Thyroid gland (tissue), 4 donors: ENCODE measurements at regions not wholly inside any gene's neighbourhood (a gene's known extent, or its start where the extent isn't known, plus 50 kb on each side); places are given as distances from the start of the nearest gene placed in this dataset.

Experiments
- DNase-seq, 2 donors: peaks; one replicate each; pipeline ENCODE4 v3.0.0-alpha.2; 2019
- H3K27ac ChIP-seq, 3 donors: fragments of 200-600 bp; sonication (generic); 1 replicate in 2 of 3; 2 replicates in 1 of 3; pipeline ENCODE4 v1.5.1; 2016 to 2019; ENCODE audit warnings: mild to moderate bottlenecking in 1 of 3, moderate library complexity in 1 of 3
- H3K27me3 ChIP-seq: fragments of 200-600 bp; sonication (generic); one replicate; pipeline ENCODE4 v1.5.1; 2019
- H3K36me3 ChIP-seq, 2 donors: fragments of 200-600 bp; sonication (generic); one replicate each; pipeline ENCODE4 v1.5.1; 2016 to 2019
- H3K4me1 ChIP-seq, 2 donors: fragments of 200-600 bp; sonication (generic); one replicate each; pipeline ENCODE4 v1.5.1; 2017 to 2019
- H3K4me3 ChIP-seq, 3 donors: fragments of 200-600 bp; sonication (generic); replicated peaks in 1 of 3; 1 replicate in 2 of 3; 2 replicates in 1 of 3; pipeline ENCODE4 v1.5.1; 2016; ENCODE audit warnings: mild to moderate bottlenecking in 1 of 3
- H3K9me3 ChIP-seq: fragments of 200-600 bp; sonication (generic); one replicate; pipeline ENCODE4 v1.5.1; 2017
- POLR2A ChIP-seq, 2 donors: fragments of 450-650 bp; IDR thresholded peaks; one replicate each; pipeline ENCODE4 v1.6.1; 2017; ENCODE audit warnings: antibody characterized with exemption in 2 of 2, mild to moderate bottlenecking in 2 of 2, moderate library complexity in 1 of 2
- WGBS, 2 donors: methylation state at CpG; one replicate each; pipeline ENCODE4 v1.1.5; 2017; 5-methylcytosine and 5-hydroxymethylcytosine counted together
- intact Hi-C: fragments of 100-400 bp; cut with DNase I; formaldehyde crosslinking; loops from one replicate; pipeline ENCODE4 v1.15.1; 2023
- TF ChIP-seq, protein P1 (sequence below), 6 experiments: fragments of 200-600 bp in 3 of 6; fragments of 450-650 bp in 3 of 6; sonication (generic) in 3 of 6; IDR thresholded peaks; one replicate each; pipeline ENCODE4 v1.5.1; 2016 to 2019; ENCODE audit warnings: antibody characterized with exemption in 6 of 6, mild to moderate bottlenecking in 2 of 6, inconsistent platforms in 1 of 6, moderate library complexity in 1 of 6

DNA sequence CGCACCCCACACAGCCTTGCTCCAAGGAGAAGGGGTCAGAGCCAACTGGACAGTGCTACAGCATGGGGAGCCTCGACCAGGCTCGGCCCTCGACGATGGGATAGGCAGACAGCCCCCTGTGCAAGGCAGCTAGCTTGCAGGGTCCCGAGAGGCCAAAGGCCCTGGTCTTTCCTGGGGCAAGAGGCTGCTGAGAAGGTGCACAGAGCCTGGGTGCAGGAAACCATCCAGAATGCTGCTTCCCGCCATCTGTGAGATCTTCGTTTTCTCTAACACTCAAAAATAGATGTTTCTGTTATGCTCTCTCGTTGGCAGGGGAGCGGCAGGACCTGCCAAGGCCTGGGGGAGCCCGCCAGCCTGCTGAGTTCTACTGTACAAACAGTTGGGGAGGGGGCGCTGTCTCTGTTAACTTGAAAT lies 168.0 kb upstream of the RTL1 start:
- no peak for DNase-seq
- Histone ChIP-seq H3K4me3 (no peak overlapping the region), H3K4me1 (no peaks in the 10 kb centered on the region), H3K9me3 (no peaks in the 10 kb centered on the region), H3K27ac (no peak overlapping the region), H3K27me3 (no peaks in the 10 kb centered on the region), H3K36me3 (no peaks in the 10 kb centered on the region)
- intact Hi-C loops = no loop called here
- no peak for TF ChIP-seq POLR2A (IDR thresholded peaks at IDR 0.05)
- TF ChIP-seq, protein P1, sequence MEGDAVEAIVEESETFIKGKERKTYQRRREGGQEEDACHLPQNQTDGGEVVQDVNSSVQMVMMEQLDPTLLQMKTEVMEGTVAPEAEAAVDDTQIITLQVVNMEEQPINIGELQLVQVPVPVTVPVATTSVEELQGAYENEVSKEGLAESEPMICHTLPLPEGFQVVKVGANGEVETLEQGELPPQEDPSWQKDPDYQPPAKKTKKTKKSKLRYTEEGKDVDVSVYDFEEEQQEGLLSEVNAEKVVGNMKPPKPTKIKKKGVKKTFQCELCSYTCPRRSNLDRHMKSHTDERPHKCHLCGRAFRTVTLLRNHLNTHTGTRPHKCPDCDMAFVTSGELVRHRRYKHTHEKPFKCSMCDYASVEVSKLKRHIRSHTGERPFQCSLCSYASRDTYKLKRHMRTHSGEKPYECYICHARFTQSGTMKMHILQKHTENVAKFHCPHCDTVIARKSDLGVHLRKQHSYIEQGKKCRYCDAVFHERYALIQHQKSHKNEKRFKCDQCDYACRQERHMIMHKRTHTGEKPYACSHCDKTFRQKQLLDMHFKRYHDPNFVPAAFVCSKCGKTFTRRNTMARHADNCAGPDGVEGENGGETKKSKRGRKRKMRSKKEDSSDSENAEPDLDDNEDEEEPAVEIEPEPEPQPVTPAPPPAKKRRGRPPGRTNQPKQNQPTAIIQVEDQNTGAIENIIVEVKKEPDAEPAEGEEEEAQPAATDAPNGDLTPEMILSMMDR (IDR thresholded peaks at IDR 0.05) = no peak
- 67 to 81% methylated on average over 6 to 11 of the region's 12 CpGs for WGBS, 2 donors

DNA sequence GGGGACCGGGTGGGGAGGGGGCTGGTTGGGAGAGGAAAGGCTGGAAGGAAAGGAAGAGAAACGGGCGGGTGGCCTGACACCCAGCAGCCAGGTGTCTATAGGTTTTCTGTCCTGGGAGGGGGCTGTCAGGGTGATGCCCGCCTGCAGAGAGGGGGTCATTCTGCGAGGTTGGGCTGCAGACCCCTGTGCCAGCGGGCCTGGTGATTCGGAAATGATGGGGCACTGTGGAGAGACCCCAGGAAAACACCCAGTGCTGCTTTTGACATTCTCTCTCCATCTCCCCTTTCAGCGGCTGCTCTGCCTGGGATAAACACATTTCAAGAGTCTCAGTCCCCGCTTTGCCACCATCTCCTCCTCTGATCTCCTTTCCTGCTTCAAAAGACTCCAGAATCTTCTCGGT lies 168.5 kb upstream of the RTL1 start:
- H3K4me3 ChIP-seq = no peak overlapping the region
- intact Hi-C loops = no loop called here
- no peak for DNase-seq
- TF ChIP-seq POLR2A (IDR thresholded peaks at IDR 0.05) = no peak
- TF ChIP-seq, protein P1 (IDR thresholded peaks at IDR 0.05) = no peak
- no peak overlapping the region for H3K27ac ChIP-seq
- H3K4me1 ChIP-seq = peaks cover 0 to under 1% of the 10 kb centered on the region in 2 donors
- no peaks in the 10 kb centered on the region for H3K9me3 ChIP-seq
- 86% methylated on average over 10 of the region's 10 CpGs for WGBS, 2 donors
- no peaks in the 10 kb centered on the region for H3K36me3 ChIP-seq
- no peaks in the 10 kb centered on the region for H3K27me3 ChIP-seq

DNA sequence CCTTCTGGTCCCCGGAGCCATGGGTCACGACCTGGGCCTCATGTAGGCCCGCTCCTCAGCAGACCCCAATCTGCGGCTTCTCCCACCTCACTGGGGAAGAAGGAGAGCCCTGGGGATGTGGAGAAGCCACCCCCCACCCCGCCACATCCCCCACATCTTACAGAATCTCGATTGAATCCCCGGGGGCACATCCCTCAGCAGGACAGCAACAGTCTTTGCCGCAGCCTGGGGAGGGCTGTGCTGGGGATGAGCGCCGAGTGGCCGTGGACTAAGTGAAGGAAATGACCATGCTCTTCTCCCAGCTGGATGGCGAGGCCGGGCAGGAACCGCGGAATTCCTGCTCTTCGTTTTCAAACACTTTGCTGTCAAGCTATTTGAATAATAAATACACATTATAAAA lies 169.0 kb upstream of the RTL1 start:
- intact Hi-C loops = no loop called here
- TF ChIP-seq POLR2A (IDR thresholded peaks at IDR 0.05) = no peak
- TF ChIP-seq, protein P1 (IDR thresholded peaks at IDR 0.05) = no peak
- no peak for DNase-seq
- Histone ChIP-seq H3K4me1 (peaks cover 0 to 5% of the 10 kb centered on the region in 2 donors), H3K9me3 (no peaks in the 10 kb centered on the region), H3K36me3 (no peaks in the 10 kb centered on the region), H3K27ac (no peak overlapping the region), H3K4me3 (no peak overlapping the region), H3K27me3 (no peaks in the 10 kb centered on the region)
- WGBS, 2 donors = 74 to 77% methylated on average over 16 of the region's 16 CpGs

DNA sequence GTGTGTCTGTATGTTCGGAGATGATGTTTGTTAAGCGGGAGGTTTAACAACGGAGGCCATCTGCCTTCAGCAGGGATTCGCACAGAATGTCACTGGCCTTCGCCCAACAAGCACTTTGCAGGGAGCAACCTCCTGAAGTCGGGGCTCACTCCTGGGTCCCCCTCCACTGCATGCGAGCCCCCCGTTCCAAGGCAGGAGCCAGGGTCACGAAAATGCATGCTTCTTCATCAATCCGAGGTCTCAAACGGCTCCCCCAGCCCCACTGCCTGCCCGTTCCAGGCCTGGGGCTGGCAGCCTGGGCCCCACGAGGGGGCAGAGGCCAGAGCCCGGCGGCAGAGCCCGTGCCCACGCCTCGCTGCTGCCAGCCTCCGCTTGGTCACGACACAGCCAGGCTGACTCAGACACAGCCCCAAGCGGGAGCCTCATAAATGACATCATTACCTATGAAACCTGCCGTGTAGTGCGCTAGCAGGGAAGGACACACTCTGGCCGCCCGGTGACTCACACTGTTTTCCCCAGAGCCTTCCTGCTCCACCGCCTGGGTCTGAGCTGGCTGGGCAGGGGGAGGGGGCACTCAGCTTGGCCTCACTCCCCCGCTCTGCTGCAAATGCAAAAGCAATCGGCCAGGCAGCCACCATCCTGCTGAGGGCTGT lies 169.5 kb upstream of the RTL1 start:
- 71 to 84% methylated on average over 16 to 25 of the region's 28 CpGs for WGBS, 2 donors
- no peak overlapping the region for H3K27ac ChIP-seq

DNA sequence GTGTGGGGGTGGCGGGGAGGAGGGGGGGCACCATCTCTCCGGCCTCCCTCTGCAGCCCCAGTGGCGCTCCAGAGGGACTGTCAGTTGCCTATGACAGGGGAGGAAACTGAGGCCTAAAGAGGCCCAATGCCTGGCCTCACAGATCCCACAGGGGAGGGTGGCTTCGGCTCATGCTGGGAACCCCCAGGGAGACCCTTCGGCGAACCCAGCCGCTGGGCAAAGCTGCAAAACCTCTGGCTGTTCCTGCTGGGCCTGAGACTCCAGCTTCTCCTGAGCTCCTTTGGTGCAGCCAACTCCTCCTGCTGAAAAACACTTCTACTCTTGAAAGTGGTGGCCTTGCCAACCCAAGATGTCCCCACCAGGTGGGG lies 170.1 kb upstream of the RTL1 start:
- intact Hi-C loops = no loop called here
- Histone ChIP-seq H3K4me1 (peaks cover 0 to 7% of the 10 kb centered on the region in 2 donors), H3K27me3 (peaks cover 3% of the 10 kb centered on the region), H3K27ac (no peak overlapping the region), H3K36me3 (no peaks in the 10 kb centered on the region), H3K4me3 (no peak overlapping the region), H3K9me3 (no peaks in the 10 kb centered on the region)
- no peak for TF ChIP-seq POLR2A (IDR thresholded peaks at IDR 0.05)
- TF ChIP-seq, protein P1 (IDR thresholded peaks at IDR 0.05) = no peak
- DNase-seq = no peak
- 78% methylated on average over 7 of the region's 7 CpGs; no CpG with 5 or more reads in 1 of the 2 donors for WGBS, 2 donors

More for the DNA sequence above, 169.5 kb upstream of the RTL1 start:
- peaks cover 3% of the 10 kb centered on the region for H3K27me3 ChIP-seq
- no peak overlapping the region for H3K4me3 ChIP-seq
- TF ChIP-seq POLR2A (IDR thresholded peaks at IDR 0.05) = no peak
- TF ChIP-seq, protein P1 (IDR thresholded peaks at IDR 0.05) = no peak
- H3K4me1 ChIP-seq = peaks cover 0 to 7% of the 10 kb centered on the region in 2 donors
- intact Hi-C loops = no loop called here
- no peaks in the 10 kb centered on the region for H3K9me3 ChIP-seq
- no peaks in the 10 kb centered on the region for H3K36me3 ChIP-seq
- no peak for DNase-seq
